Epithelial cell of proximal tubule (primary cell): ENCODE measurements at regions not wholly inside any gene's neighbourhood (a gene's known extent, or its start where the extent isn't known, plus 50 kb on each side); places are given as distances from the start of the nearest gene placed in this dataset.

Experiments
- DNase-seq: peaks from one replicate; pipeline ENCODE4 v3.0.0-alpha.2; 2011; ENCODE audit warnings: low read depth
- H3K4me3 ChIP-seq: 2 replicates; pipeline ENCODE4 v1.5.1; 2011; ENCODE audit warnings: low read depth, mild to moderate bottlenecking, low read length
- CTCF ChIP-seq: conservative IDR thresholded peaks from 2 replicates; pipeline ENCODE4 v1.5.1; 2012; ENCODE audit warnings: low read depth, mild to moderate bottlenecking, low read length

GRCh38 chr18:55166260-55166598 lies 207.0 kb upstream of the CCDC68 start:
- no peak overlapping the region for H3K4me3 ChIP-seq
- no peak for DNase-seq
- TF ChIP-seq CTCF, result no peak

- DNase-seq, result no peak
- no peak overlapping the region for H3K4me3 ChIP-seq
- TF ChIP-seq CTCF, result no peak
Observed at GRCh38 chr18:55163550-55163949, 204.3 kb upstream of the CCDC68 start.

- no peak for DNase-seq
- TF ChIP-seq CTCF, result no peak
- H3K4me3 ChIP-seq, result no peak overlapping the region
Observed at GRCh38 chr18:55161916-55162315, 202.7 kb upstream of the CCDC68 start.

GRCh38 chr18:55159027-55159426 lies 199.8 kb upstream of the CCDC68 start:
- no peak for TF ChIP-seq CTCF
- H3K4me3 ChIP-seq, result no peak overlapping the region
- DNase-seq, result no peak

- no peak overlapping the region for H3K4me3 ChIP-seq
- no peak for DNase-seq
- TF ChIP-seq CTCF, result no peak
Observed at GRCh38 chr18:55158570-55158969, 199.3 kb upstream of the CCDC68 start.

GRCh38 chr18:55153346-55153745 lies 194.1 kb upstream of the CCDC68 start:
- no peak for DNase-seq

More at GRCh38 chr18:55153346-55153745, 194.1 kb upstream of the CCDC68 start:
- no peak overlapping the region for H3K4me3 ChIP-seq
- TF ChIP-seq CTCF, result no peak
